HG03159 (cell line): ENCODE measurements at regions not wholly inside any gene's neighbourhood (a gene's known extent, or its start where the extent isn't known, plus 50 kb on each side); places are given as distances from the start of the nearest gene placed in this dataset.

Source experiments
- ATAC-seq: cut with Tn5 transposase; IDR thresholded peaks from one replicate; pipeline ENCODE4 v1.9.1; 2021; ENCODE audit warnings: mild to moderate bottlenecking, moderate library complexity; ENCODE audit not compliant: unreplicated experiment

GRCh38 chr9:4435197-4435596 lies 55.1 kb upstream of the SLC1A1 start:
- ATAC-seq, result no peak

GRCh38 chr9:4433379-4433778 lies 56.9 kb upstream of the SLC1A1 start:
- no peak for ATAC-seq

DNA sequence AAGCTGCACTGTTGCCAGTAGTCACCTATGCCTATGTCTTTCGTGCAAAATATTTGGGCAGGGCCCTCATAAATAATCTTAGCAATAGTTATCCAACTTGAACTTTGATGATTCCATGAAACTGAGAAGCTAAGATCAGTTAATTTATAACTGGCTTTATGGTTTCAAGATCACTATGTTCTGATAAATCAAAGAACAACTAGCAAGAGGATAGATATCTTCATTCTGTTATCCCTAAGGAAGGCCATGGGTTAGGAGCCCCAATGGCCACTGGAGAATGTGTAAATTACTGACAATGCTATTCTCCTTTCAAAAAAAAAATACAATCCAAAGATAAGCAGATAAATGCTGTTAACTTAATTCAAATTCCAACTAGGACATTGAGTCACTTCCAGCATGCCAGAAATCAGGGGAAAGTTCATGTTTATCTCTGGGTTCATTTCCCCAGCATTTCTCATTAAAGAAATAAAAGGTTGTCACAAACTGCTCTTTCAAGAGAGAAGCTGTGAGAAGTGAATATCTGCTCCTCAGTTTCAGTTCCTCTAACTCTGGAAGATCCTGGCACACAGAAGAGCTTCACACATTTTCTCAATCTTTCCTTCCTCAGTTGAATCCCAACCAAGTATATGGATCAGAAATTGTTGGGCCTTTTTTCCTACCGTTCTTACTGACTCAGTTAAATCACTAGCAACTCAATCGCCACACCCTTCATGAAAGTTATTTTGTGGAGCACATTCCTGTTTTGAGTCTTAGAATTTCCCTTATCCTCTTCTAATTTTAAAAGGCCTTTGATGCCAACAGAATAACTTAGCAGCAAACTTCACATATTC lies 59.6 kb upstream of the SLC1A1 start:
- no peak for ATAC-seq

DNA sequence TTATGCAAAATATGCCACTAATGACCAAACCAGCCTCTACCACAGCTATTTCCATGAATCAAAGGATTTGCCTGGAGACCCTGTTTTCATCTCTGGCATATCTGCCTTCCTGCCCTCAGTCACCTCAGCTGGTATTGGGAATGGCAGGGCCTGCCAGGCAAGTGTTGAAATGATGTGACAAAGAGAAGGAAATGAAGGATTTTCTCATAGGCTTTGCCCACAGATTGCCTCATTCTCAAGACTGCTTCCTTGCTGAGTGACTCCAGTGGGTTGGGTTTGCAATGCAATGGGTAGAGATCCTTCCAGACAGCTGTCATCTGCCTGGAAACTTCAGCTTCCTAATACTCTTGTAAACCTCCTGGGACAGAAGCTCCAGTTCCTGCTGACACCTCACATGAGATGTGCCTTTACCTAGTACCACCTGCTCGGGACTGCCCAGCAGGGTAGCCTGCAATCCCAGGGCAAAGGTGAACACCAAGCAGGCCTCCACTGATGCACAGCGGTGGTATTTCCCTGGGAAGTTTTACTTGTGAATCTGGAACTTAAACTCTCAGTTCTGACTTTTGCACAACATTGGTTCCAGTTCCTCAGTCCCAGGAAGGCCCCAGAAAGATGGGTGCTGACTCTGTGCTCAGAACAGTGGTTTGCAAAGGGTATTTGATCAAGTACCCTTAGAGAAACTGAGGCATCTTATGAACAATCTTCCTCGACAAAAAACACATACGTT lies 64.8 kb upstream of the SLC1A1 start:
- no peak for ATAC-seq

DNA sequence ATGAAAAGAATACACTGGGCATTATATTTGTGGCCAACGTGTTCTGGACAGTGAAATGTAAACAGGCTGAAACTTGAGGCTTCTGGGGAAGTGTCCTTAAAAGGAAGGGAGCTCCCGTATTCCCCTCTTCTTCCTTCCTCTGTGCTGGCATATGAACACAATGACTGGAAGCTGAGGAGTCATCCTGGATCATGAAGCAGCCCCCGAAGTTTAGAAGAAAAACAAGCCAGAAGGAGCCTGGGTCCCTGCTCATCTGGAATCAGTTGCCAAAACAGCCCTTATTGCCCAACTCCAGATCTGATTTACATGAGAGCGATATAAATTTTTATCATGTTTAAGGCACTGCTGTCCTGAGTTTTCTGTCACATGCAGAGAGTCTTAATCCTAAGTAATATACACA lies 65.4 kb upstream of the SLC1A1 start:
- no peak for ATAC-seq

GRCh38 chr9:4424038-4424437 lies 66.2 kb upstream of the SLC1A1 start:
- no peak for ATAC-seq

- no peak for ATAC-seq
These were observed 67.1 kb upstream of the SLC1A1 start for GRCh38 chr9:4423207-4423610.

DNA sequence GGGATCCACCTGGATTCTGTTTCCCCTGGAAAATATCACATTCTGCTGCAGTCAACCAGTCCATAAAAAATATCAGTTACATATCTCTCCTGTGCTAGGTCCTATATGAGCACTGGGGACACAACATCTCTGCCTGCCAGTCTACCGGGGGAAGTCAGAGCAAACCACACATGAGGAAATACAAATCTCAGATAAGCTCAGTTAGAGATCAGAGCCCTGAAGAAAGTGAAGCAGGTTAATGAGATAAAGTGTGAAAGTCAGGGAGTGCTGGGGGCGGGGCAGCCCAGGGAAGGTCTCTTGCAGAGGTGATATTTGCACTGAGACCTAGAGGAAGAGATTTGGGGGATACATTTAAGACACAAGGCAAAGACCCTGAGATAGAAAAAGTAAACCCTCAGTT lies 67.8 kb upstream of the SLC1A1 start:
- peak; percentile 69 for ATAC-seq

GRCh38 chr9:4421847-4422246 lies 68.4 kb upstream of the SLC1A1 start:
- no peak for ATAC-seq

DNA sequence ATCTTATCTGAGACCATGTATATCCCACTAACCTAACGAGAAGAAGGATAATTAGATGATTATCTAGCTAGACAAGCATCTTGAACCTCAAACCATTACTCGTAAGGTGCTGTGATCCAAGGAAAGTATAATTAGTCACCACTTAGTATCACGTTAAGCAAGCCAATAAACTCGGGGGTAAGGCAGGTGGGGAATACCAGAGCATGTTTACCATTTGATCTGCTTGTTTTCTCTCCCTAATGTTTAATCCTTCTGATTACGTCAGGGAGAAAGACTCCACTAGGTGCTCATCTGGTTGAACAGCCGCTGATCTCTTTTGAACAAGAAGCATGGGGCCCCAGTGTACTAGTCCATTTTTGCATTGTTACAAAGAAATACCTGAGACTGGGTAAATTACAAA lies 69.9 kb upstream of the SLC1A1 start:
- no peak for ATAC-seq

- no peak for ATAC-seq
These were observed 72.5 kb upstream of the SLC1A1 start for GRCh38 chr9:4417578-4418325.

DNA sequence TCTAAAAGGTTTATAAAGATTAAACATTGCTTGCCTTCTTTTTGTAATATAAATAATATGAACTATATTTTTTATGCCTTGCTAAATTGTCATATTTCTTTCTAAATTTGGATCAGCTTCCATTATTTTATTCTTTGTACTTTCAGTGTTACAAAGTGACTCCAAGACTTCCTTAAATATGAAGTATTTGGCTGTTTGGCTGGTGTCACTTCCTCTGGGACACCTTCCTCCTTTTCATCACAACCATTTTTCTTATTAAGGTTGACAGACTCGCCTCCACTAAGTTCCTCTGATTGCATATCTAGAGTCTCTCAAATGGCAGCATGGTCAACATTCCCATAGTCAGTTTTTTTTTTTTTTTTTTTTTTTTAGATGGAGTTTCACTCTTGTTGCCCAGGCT lies 73.8 kb upstream of the SLC1A1 start:
- no peak for ATAC-seq

DNA sequence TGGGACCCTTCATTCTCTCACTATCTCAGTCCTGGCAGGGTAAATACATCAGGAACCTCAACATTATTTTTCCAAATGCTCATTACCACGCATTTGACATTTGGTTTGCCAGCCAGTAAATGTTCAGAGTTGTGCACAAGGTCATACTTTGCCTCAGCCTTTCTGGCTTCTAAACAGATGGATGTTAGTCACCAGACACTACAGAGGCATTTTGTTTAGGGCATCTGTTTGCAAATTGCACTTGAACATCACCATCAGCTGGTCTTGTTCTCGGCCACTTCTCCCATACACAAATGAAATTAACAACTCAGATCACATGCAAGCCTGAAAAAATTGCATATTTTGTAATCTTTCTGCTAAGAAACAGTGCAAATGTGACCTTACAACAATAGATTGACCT lies 75.0 kb upstream of the SLC1A1 start:
- ATAC-seq, result no peak

DNA sequence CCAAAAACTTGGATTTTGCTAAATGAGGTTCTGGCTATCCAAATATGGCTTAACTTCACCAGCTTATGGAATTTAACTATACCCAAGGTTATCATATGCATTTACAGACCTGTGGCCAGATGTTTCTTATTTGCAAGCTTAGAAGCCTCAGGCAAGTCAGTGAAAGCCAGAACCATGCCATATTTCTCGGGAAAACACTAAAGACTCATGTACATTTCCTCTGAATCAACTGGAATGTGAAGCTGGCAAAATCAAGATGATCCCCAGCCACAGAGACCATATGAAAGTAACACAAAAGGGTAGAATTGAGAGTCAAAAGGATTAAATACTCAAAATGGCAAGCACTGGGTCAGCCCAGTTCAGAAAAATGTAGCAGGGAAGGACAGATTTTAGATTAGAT lies 76.4 kb upstream of the SLC1A1 start:
- no peak for ATAC-seq

GRCh38 chr9:4404156-4404555 lies 86.1 kb upstream of the SLC1A1 start:
- no peak for ATAC-seq

GRCh38 chr9:4402501-4402900 lies 87.8 kb upstream of the SLC1A1 start:
- ATAC-seq, result no peak

- no peak for ATAC-seq
These were observed 89.5 kb upstream of the SLC1A1 start for GRCh38 chr9:4400731-4401130.

GRCh38 chr9:4397917-4398316 lies 92.4 kb upstream of the SLC1A1 start:
- ATAC-seq, result no peak

DNA sequence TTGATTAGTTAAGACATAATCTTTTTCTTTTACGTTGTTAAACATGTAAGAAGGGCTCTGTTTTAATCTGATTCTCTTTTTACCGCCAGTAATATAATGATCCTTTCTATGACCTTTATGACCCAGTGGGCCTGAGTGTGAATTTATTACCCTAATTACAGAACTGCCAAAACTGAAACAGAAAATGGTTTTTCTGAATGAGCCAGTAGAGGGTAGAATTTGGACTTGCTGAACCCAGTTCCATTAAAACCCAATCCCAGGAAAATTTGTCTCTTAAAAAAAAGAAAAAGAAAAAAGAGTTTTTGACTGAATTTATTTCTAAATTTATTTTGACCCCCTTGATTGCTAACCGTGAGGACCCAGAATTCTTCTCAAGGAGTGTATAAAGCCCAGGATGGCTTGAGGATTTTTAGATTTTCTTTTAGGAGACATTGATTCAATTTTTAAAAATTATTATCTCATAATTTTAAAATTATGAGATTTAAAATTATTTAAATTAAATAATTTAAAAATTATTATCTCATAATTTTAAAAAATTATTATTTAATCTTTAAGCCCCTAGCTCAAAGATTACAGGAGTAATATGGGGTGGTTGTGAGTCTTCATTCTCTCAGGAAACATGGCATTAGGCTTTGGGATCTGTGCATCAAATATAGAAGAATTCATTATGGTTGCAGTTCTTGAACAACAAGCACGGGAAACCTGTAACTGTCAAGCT lies 94.1 kb upstream of the GLIS3 start:
- no peak for ATAC-seq

GRCh38 chr9:4389755-4390154 lies 89.9 kb upstream of the GLIS3 start:
- no peak for ATAC-seq

DNA sequence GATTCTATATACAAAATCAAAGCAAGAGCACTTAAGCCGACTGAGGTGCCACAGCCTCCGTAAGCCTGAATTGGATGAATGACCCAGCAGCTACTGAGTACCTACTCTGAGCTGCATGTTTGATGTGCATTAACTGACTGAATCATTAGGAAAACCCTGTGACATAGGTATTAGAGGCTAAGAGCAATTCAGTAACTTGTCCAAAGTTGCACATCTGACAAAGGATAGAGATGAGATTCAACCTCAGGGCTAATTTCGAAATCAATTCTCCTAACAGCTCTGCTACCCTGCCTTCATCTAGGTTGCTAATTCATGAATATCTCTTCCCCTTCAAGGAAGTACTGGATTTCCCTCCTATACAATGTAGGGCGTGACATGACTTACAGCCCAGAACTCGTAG lies 89.1 kb upstream of the GLIS3 start:
- ATAC-seq, result no peak
